ENCODE measurements at regions not wholly inside any gene's neighbourhood (a gene's known extent, or its start where the extent isn't known, plus 50 kb on each side); places are given as distances from the start of the nearest gene placed in this dataset.
"Not testable (repeated sequence)": the region's sequence is repeated elsewhere in the genome, so short reads cannot be mapped to it uniquely, and the experiment has no call there.

DNA sequence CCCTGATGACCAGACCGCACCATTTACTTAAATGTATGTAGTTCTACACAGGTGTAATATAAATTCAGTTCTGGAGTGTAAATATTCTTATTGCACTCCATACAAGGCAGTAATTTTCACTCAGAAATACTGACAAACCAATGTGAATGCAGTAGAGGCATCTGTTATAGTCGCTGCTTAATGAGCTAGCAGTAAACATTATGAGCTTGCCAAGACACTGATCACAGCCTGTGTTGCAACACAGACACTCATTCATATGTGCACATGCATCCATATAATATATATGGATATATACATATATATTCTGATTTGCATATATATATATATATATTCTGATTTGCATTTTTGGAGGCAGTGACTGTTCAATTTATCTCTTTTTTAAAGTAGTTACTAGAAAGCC is 435.1 kb upstream of the ST8SIA4 start:
- no peak overlapping the region for H3K4me3 Mint-ChIP-seq
- no peak for ATAC-seq (replicated peaks)

DNA sequence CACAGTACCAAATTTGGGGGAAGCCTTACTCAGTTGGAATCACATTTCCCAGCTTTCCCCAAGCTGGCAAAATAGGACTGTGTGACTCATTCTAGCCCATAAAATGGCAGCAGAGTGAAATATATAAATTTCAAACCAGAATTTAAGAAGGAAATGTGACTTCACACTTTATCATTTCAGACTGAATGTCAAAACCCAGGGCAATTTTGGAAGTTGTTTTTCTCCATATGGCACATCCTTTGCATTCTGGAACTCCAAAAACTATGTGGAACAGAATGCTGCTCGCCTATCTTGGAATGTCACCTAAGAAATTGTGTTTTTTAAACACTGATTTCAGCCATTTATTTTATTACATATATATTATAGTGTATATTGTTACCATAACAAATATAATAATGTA is 424.7 kb upstream of the ST8SIA4 start:
- Mint-ChIP-seq H3K9me3 (no peaks in the 10 kb centered on the region), H3K36me3 (ENCODE audit: insufficient read depth) (no peaks in the 10 kb centered on the region), H3K27me3 (peaks cover 0 to 17% of the 10 kb centered on the region in 2 donors), H3K27ac (no peak overlapping the region), H3K4me3 (no peak overlapping the region), H3K4me1 (ENCODE audit: low read depth in 2 of 2) (no peaks in the 10 kb centered on the region)
- ATAC-seq (replicated peaks) (no peak), DNase-seq (no peak)

More for the DNA sequence above, 435.1 kb upstream of the ST8SIA4 start:
- peaks cover 0 to 7% of the 10 kb centered on the region in 2 donors for H3K9me3 Mint-ChIP-seq
- H3K4me1 Mint-ChIP-seq (ENCODE audit: low read depth in 2 of 2) = no peaks in the 10 kb centered on the region
- no peaks in the 10 kb centered on the region for H3K27me3 Mint-ChIP-seq
- no peak for DNase-seq
- H3K36me3 Mint-ChIP-seq (ENCODE audit: insufficient read depth) = no peaks in the 10 kb centered on the region
- H3K27ac Mint-ChIP-seq = no peak overlapping the region

DNA sequence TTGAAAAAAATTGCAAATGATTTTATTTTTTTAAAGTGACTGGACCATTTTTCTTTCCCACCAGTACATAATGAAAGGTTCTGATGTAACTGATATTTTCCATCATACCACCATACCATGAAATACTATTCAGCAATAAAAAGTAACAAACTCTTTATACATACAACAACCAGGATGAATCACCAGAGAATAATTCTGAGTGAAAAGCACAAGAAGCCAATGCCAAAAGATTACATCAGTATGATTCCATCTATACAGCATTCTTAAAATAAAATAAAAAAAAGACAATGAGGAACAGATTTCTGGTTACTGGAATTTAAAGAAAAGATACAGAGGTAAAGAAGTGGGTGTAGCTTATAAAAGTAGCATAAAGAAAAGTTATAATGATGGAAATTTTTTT is 423.7 kb upstream of the ST8SIA4 start:
- no peak overlapping the region for H3K4me3 Mint-ChIP-seq
- DNase-seq (no peak), ATAC-seq (replicated peaks) (no peak)
- H3K36me3 Mint-ChIP-seq (ENCODE audit: insufficient read depth) = no peaks in the 10 kb centered on the region
- H3K27me3 Mint-ChIP-seq = peaks cover 0 to 17% of the 10 kb centered on the region in 2 donors
- no peak overlapping the region for H3K27ac Mint-ChIP-seq
- no peaks in the 10 kb centered on the region for H3K4me1 Mint-ChIP-seq (ENCODE audit: low read depth in 2 of 2)
- H3K9me3 Mint-ChIP-seq = no peaks in the 10 kb centered on the region

DNA sequence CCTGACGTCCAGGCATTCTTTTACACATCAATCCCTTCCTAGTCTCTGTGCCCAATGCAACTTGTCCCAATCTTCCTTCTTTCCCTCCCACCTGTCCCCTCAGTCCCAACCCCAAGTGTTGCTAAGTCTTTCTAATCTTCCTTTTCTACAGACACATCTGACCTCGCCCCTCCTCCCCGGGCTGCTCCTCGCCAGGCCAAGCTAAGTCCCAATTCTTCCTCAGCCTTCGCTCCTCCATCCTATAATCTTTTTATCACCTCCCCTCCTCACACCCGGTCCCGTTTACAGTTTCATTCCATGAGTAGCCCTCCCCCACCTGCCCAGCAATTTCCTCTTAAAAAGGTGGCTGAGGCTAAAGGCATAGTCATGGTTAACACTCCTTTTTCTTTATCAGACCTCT is 413.3 kb upstream of the ST8SIA4 start:
- H3K27ac Mint-ChIP-seq; H3K27me3 Mint-ChIP-seq; ATAC-seq (replicated peaks); DNase-seq; H3K9me3 Mint-ChIP-seq; H3K36me3 Mint-ChIP-seq (ENCODE audit: insufficient read depth); H3K4me1 Mint-ChIP-seq (ENCODE audit: low read depth in 2 of 2); H3K4me3 Mint-ChIP-seq: not testable (repeated sequence)

DNA sequence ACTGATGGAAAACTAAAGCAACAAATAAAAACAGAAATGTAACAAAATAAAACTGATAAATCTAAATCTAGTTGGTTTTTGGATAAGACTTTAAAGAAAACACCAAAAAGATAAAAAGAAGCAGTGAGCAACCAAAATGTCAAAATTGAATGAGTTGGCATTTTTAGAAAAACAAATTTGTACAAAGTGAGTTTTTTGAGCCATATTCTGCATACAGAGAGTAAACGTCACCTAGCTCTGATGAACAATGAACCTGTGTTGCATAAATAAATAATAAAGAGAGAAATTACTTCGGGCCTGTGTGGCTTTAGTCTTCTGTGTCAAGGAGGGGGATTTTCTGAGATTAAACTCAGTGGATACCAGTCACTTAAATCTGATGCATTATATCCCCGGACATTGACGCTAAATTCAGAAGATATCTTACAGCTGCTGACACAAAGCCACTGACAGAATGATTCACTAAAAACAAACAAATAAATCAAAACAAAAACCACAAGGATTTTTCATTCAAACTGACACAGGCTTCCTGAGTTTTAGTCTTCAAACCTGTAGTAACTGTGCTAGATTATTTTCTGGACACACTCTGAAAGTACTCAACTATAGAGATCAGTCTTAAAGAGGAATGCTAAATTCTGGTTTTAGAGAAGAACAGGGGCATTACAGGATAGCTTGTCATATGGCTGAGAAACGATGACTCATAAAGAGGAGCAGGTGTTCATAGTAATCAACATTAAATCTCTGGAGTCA is 403.5 kb upstream of the ST8SIA4 start:
- peaks cover 0 to 2% of the 10 kb centered on the region in 2 donors for H3K9me3 Mint-ChIP-seq
- H3K36me3 Mint-ChIP-seq (ENCODE audit: insufficient read depth) = no peaks in the 10 kb centered on the region
- ATAC-seq (replicated peaks) = no peak
- DNase-seq = no peak
- H3K4me1 Mint-ChIP-seq (ENCODE audit: low read depth in 2 of 2) = no peaks in the 10 kb centered on the region
- no peak overlapping the region for H3K27ac Mint-ChIP-seq
- H3K4me3 Mint-ChIP-seq = no peak overlapping the region
- H3K27me3 Mint-ChIP-seq = no peaks in the 10 kb centered on the region

DNA sequence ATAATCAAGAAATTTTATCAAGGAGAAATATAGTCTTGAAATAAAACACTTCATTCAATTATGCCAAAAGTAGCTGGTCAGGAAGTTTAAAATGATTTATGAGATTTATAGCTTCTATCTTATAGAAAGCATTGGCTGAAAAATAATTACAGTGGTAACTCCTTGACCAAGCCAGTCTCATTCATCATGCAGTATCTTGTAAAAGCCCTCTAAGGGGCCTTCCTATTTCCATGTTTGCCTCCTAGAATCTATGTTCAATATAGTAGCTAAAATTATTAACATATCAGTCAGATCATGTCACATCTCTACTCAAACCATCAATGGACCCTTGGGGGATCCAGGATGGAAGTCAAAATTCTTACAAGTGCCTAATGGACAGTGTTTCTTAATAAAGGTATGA is 393.4 kb upstream of the ST8SIA4 start:
- Mint-ChIP-seq H3K27me3 (no peaks in the 10 kb centered on the region), H3K9me3 (no peaks in the 10 kb centered on the region), H3K36me3 (ENCODE audit: insufficient read depth) (no peaks in the 10 kb centered on the region), H3K4me3 (no peak overlapping the region), H3K27ac (no peak overlapping the region), H3K4me1 (ENCODE audit: low read depth in 2 of 2) (no peaks in the 10 kb centered on the region)
- no peak for DNase-seq
- no peak for ATAC-seq (replicated peaks)

DNA sequence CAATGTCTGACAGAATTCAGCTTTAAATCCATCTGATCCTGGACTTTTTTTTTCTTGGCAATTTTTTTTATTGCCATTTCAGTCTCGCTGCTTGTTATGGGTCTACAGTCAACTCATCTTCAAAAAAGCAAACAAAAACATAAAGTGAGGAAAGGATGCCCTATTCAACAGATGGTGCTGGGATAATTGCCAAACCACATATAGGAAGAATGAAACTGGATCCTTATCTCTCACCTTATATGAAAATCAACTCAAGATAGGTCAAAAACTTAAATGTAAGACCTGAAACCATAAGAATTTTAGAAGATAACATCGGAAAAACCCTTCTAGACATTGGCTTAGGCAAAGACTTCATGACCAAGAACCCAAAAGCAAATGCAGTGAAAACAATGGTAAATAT is 389.1 kb upstream of the ST8SIA4 start:
- DNase-seq = no peak
- no peaks in the 10 kb centered on the region for H3K9me3 Mint-ChIP-seq
- no peak overlapping the region for H3K4me3 Mint-ChIP-seq
- no peaks in the 10 kb centered on the region for H3K27me3 Mint-ChIP-seq
- ATAC-seq (replicated peaks) = no peak
- H3K27ac Mint-ChIP-seq = no peak overlapping the region
- no peaks in the 10 kb centered on the region for H3K36me3 Mint-ChIP-seq (ENCODE audit: insufficient read depth)
- no peaks in the 10 kb centered on the region for H3K4me1 Mint-ChIP-seq (ENCODE audit: low read depth in 2 of 2)

DNA sequence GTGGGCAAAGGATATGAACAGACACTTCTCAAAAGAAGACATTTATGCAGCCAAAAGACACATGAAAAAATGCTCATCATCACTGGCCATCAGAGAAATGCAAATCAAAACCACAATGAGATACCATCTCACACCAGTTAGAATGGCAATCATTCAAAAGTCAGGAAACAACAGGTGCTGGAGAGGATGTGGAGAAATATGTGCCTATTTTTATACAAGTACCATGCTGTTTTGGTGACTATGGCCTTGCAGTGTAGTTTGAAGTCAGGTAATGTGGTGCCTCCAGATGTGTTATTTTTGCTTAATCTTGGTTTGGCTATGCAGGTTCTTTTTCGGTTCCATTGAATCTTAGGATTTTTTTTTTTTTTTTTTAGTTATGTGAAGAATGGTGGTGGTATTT is 387.7 kb upstream of the ST8SIA4 start:
- not testable (repeated sequence) for H3K27ac Mint-ChIP-seq; H3K4me3 Mint-ChIP-seq; H3K27me3 Mint-ChIP-seq; DNase-seq; ATAC-seq (replicated peaks); H3K4me1 Mint-ChIP-seq (ENCODE audit: low read depth in 2 of 2); H3K36me3 Mint-ChIP-seq (ENCODE audit: insufficient read depth); H3K9me3 Mint-ChIP-seq

DNA sequence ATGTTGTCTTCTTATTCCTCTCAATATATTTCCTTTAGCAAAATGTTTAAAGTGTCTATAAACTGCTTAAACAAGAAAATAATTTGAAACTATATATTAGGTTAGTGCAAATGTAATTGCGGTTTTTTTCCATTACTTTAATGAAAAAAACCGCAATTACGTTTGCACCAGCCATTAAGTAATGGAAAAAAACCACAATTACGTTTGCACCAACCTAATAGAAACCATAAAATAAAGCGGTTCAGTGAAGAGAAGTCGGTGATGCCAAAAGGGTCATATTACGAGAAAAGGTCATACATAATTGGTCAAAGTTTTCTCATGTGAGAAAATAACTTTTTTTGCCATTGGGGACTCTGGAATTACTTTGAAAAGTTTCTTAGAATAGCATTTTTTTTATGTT is 385.6 kb upstream of the ST8SIA4 start:
- DNase-seq (no peak), ATAC-seq (replicated peaks) (no peak)
- Mint-ChIP-seq H3K27ac (no peak overlapping the region), H3K36me3 (ENCODE audit: insufficient read depth) (no peaks in the 10 kb centered on the region), H3K9me3 (no peaks in the 10 kb centered on the region), H3K4me3 (no peak overlapping the region), H3K4me1 (ENCODE audit: low read depth in 2 of 2) (no peaks in the 10 kb centered on the region), H3K27me3 (no peaks in the 10 kb centered on the region)

DNA sequence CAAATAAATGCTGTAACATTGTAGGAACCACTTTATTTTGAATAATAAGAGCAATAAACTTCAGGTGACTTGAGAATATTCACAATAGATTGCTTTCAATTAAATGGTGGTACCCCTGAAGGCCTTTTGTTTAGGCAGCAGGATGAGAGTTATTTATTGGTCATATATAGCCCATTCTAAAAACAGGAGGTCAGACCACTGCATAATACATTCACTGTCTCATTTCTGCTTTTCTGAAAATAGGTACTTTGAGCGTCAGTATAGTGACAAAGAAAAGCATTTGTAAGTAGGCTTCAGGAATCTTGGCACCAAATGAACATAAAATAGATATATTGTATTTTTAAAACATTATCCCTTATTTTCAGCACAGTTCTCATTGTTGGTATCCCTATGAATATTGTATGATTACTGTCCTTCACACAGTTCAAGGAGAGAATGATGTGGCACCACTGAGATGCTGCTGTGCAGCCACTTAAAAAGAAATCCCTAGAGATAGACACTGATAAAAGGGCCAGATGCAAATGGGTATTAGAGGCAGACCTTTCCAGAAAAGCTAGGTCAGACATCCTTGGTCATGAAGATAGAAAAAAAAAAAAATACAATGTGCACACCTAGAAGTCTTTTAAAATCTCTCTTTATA is 381.8 kb upstream of the ST8SIA4 start:
- DNase-seq = no peak
- H3K27me3 Mint-ChIP-seq = no peaks in the 10 kb centered on the region
- no peak overlapping the region for H3K27ac Mint-ChIP-seq
- no peak for ATAC-seq (replicated peaks)
- no peaks in the 10 kb centered on the region for H3K4me1 Mint-ChIP-seq (ENCODE audit: low read depth in 2 of 2)
- no peaks in the 10 kb centered on the region for H3K9me3 Mint-ChIP-seq
- H3K4me3 Mint-ChIP-seq = no peak overlapping the region
- no peaks in the 10 kb centered on the region for H3K36me3 Mint-ChIP-seq (ENCODE audit: insufficient read depth)

DNA sequence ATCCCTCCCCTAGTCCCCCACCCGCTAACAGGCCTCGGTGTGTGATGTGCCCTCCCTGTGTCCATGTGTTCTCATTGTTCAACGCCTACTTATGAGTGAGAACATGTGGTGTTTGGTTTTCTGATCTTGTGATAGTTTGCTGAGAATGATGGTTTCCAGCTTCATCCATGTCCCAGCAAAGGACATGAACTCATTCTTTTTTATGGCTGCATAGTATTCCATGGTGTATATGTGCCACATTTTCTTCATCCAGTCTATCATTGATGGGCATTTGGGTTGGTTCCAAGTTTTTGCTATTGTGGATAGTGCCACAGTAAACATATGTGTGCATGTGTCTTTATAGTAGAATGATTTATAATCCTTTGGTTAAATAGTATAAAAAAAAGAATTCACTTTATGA is 380.9 kb upstream of the ST8SIA4 start:
- H3K27me3 Mint-ChIP-seq; ATAC-seq (replicated peaks); H3K36me3 Mint-ChIP-seq (ENCODE audit: insufficient read depth); H3K9me3 Mint-ChIP-seq; H3K4me3 Mint-ChIP-seq; H3K4me1 Mint-ChIP-seq (ENCODE audit: low read depth in 2 of 2); H3K27ac Mint-ChIP-seq; DNase-seq: not testable (repeated sequence)

DNA sequence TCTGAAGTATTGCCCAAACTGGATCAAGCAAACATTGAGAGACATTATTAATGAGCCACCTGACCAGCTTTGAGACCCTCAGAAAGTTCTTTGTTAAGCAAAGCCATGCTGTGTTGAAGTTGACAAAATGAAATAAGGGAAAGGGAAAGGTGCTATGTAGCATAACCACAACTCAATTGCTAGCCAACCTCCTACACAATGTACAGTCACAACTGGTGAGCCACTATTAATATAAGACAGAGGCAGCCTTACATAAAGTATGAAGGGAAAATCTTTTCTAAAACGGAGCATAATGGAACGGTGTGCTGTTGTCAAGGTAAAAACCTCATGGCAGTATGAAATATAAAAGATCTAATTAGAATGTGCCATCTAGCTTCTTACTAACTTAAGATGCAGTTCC is 375.8 kb upstream of the ST8SIA4 start:
- DNase-seq = no peak
- ATAC-seq (replicated peaks) = no peak
- Mint-ChIP-seq H3K27ac (no peak overlapping the region), H3K36me3 (ENCODE audit: insufficient read depth) (no peaks in the 10 kb centered on the region), H3K4me1 (ENCODE audit: low read depth in 2 of 2) (no peaks in the 10 kb centered on the region), H3K27me3 (no peaks in the 10 kb centered on the region), H3K9me3 (no peaks in the 10 kb centered on the region), H3K4me3 (no peak overlapping the region)

DNA sequence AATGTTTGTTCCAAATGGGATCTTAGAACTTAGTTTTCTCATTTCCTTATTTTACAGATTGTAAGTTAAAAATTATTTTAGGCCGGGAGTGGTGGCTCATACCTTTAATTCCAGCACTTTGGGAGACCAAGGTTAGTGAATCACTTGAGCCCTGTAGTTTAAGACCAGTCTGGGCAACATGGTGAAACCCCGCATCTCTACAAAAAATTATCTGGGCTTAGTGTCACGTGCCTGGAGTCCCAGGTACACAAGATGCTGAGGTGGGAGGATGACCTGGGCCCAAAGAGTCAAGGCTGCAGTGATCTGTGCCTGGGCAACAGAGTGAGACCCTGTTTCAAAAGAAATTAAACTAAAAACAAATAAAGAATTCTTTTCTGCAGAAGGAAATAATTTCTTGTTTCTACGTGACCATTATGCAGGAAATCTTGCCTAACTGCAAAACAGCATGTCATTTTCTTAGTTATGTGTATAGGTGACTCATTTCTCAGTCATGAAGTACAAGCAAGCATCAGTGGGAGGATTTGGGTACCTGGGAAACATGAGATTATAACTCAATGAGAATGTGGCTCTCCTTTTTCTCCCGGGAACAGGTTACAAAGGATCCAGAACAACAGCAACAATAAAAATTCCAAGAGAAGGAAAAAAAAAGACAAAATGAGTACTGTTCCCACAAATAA is 375.1 kb upstream of the ST8SIA4 start:
- Mint-ChIP-seq H3K9me3 (no peaks in the 10 kb centered on the region), H3K4me3 (no peak overlapping the region), H3K4me1 (ENCODE audit: low read depth in 2 of 2) (no peaks in the 10 kb centered on the region), H3K27ac (no peak overlapping the region), H3K36me3 (ENCODE audit: insufficient read depth) (no peaks in the 10 kb centered on the region), H3K27me3 (no peaks in the 10 kb centered on the region)
- ATAC-seq (replicated peaks) (no peak), DNase-seq (no peak)

DNA sequence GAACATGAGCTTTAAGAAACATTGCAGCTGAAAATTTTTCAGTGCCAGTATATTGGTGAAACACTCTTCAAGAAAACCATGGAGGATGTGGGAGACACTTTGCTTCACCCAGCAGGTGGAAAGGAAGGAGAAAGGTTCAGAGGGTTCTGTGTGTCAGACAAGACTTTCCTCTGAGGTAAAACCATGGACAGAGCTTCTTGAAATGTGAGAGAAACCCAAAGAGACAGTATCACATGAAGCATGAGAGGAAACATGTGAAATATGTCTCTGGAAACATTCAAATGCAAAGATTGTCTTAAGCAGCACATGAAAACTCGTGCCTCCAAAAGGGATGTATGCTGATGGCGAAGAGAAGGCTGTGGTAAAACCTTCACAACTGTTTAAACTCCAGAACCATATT is 368.9 kb upstream of the ST8SIA4 start:
- DNase-seq (no peak), ATAC-seq (replicated peaks) (no peak)
- no peak overlapping the region for H3K4me3 Mint-ChIP-seq
- no peaks in the 10 kb centered on the region for H3K27me3 Mint-ChIP-seq
- no peaks in the 10 kb centered on the region for H3K4me1 Mint-ChIP-seq (ENCODE audit: low read depth in 2 of 2)
- no peaks in the 10 kb centered on the region for H3K9me3 Mint-ChIP-seq
- H3K36me3 Mint-ChIP-seq (ENCODE audit: insufficient read depth) = no peaks in the 10 kb centered on the region
- H3K27ac Mint-ChIP-seq = no peak overlapping the region

Data from effector memory CD8-positive, alpha-beta T cell (primary cell).